HUES64 (cell line): ENCODE measurements at regions not wholly inside any gene's neighbourhood (a gene's known extent, or its start where the extent isn't known, plus 50 kb on each side); places are given as distances from the start of the nearest gene placed in this dataset.
"Not testable (repeated sequence)": the region's sequence is repeated elsewhere in the genome, so short reads cannot be mapped to it uniquely, and the experiment has no call there.

Experiments used
- H3K27ac ChIP-seq: 2 replicates; pipeline ENCODE4 v1.7.0; 2013; ENCODE audit warnings: low read depth, low read length, inconsistent platforms
- H3K27me3 ChIP-seq: 2 replicates; pipeline ENCODE4 v1.6.1; 2013; ENCODE audit warnings: mild to moderate bottlenecking, low read length; ENCODE audit not compliant: insufficient read depth
- H3K36me3 ChIP-seq: 2 replicates; pipeline ENCODE4 v1.6.1; 2013; ENCODE audit warnings: mild to moderate bottlenecking, low read length; ENCODE audit not compliant: insufficient read depth
- H3K4me1 ChIP-seq: 2 replicates; pipeline ENCODE4 v1.6.1; 2013; ENCODE audit warnings: mild to moderate bottlenecking, low read length, moderate library complexity; ENCODE audit not compliant: insufficient read depth
- H3K4me3 ChIP-seq: 2 replicates; pipeline ENCODE4 v1.5.1; 2013; ENCODE audit warnings: mild to moderate bottlenecking, low read length, moderate library complexity
- H3K9ac ChIP-seq: 2 replicates; pipeline ENCODE4 v1.6.1; 2013; ENCODE audit warnings: mild to moderate bottlenecking, low read depth, low read length
- H3K9me3 ChIP-seq: 2 replicates; pipeline ENCODE4 v1.6.1; 2013; ENCODE audit warnings: low read depth, low read length; ENCODE audit not compliant: insufficient read depth
- WGBS: fragments of 150-250, 120-280 bp; methylation state at CpG from one replicate; pipeline ENCODE4 v1.1.7; 2013; ENCODE audit warnings: missing lambda C conversion rate; 5-methylcytosine and 5-hydroxymethylcytosine counted together

- no CpG with 5 or more reads among the region's 1 CpG for WGBS
- Histone ChIP-seq H3K4me1 (no peaks in the 10 kb centered on the region), H3K36me3 (no peaks in the 10 kb centered on the region), H3K9me3 (no peaks in the 10 kb centered on the region), H3K9ac (no peak overlapping the region), H3K4me3 (no peak overlapping the region), H3K27me3 (no peaks in the 10 kb centered on the region), H3K27ac (no peak overlapping the region)
Observed at GRCh38 chr14:28946267-28946666, 179.7 kb downstream of the FOXG1 start.

GRCh38 chr14:28949503-28949902 lies 182.9 kb downstream of the FOXG1 start:
- Histone ChIP-seq H3K36me3 (no peaks in the 10 kb centered on the region), H3K4me1 (no peaks in the 10 kb centered on the region), H3K27ac (no peak overlapping the region), H3K27me3 (no peaks in the 10 kb centered on the region), H3K9me3 (no peaks in the 10 kb centered on the region), H3K9ac (no peak overlapping the region), H3K4me3 (no peak overlapping the region)
- 93% methylated on average over 2 of the region's 2 CpGs for WGBS

GRCh38 chr14:28952161-28952560 lies 185.6 kb downstream of the FOXG1 start:
- no peak overlapping the region for H3K4me3 ChIP-seq
- H3K27ac ChIP-seq, result no peak overlapping the region
- no peaks in the 10 kb centered on the region for H3K36me3 ChIP-seq
- no peaks in the 10 kb centered on the region for H3K4me1 ChIP-seq
- no peaks in the 10 kb centered on the region for H3K27me3 ChIP-seq
- H3K9ac ChIP-seq, result no peak overlapping the region
- H3K9me3 ChIP-seq, result no peaks in the 10 kb centered on the region
- WGBS, result 100% methylated on average over 1 of the region's 1 CpG

GRCh38 chr14:28952666-28953065 lies 186.1 kb downstream of the FOXG1 start:
- Histone ChIP-seq H3K9ac (no peak overlapping the region), H3K9me3 (no peaks in the 10 kb centered on the region), H3K4me1 (no peaks in the 10 kb centered on the region), H3K4me3 (no peak overlapping the region), H3K27me3 (no peaks in the 10 kb centered on the region), H3K36me3 (no peaks in the 10 kb centered on the region), H3K27ac (no peak overlapping the region)

GRCh38 chr14:28953973-28954372 lies 187.4 kb downstream of the FOXG1 start:
- no peak overlapping the region for H3K27ac ChIP-seq
- WGBS, result 96% methylated on average over 1 of the region's 2 CpGs

GRCh38 chr14:28966416-28967233 lies 200.0 kb downstream of the FOXG1 start:
- Histone ChIP-seq H3K4me1 (peaks cover 7% of the 10 kb centered on the region; the same call in 1 of the 2 replicates), H3K27me3 (no peaks in the 10 kb centered on the region), H3K4me3 (no peak overlapping the region), H3K36me3 (no peaks in the 10 kb centered on the region), H3K9me3 (peaks cover 8% of the 10 kb centered on the region; the same call in 1 of the 2 replicates), H3K27ac (no peak overlapping the region), H3K9ac (no peak overlapping the region)
- 92% methylated on average over 2 of the region's 2 CpGs for WGBS

More at GRCh38 chr14:28953973-28954372, 187.4 kb downstream of the FOXG1 start:
- Histone ChIP-seq H3K4me3 (no peak overlapping the region), H3K9me3 (no peaks in the 10 kb centered on the region), H3K27me3 (no peaks in the 10 kb centered on the region), H3K4me1 (no peaks in the 10 kb centered on the region), H3K36me3 (no peaks in the 10 kb centered on the region), H3K9ac (no peak overlapping the region)

GRCh38 chr14:28975084-28975483 lies 208.5 kb downstream of the FOXG1 start:
- Histone ChIP-seq H3K36me3 (no peaks in the 10 kb centered on the region), H3K27ac (no peak overlapping the region), H3K4me3 (no peak overlapping the region), H3K9ac (no peak overlapping the region), H3K27me3 (no peaks in the 10 kb centered on the region), H3K9me3 (no peaks in the 10 kb centered on the region), H3K4me1 (peaks cover 13% of the 10 kb centered on the region)
- WGBS, result 12% methylated on average over 1 of the region's 1 CpG

- H3K27ac ChIP-seq, result no peak overlapping the region
- no peak overlapping the region for H3K4me3 ChIP-seq
- no peaks in the 10 kb centered on the region for H3K27me3 ChIP-seq
- no peaks in the 10 kb centered on the region for H3K36me3 ChIP-seq
- WGBS, result 95% methylated on average over 1 of the region's 2 CpGs
- H3K9me3 ChIP-seq, result no peaks in the 10 kb centered on the region
- no peak overlapping the region for H3K9ac ChIP-seq
- H3K4me1 ChIP-seq, result no peaks in the 10 kb centered on the region
Observed at GRCh38 chr14:28982228-28982627, 215.6 kb downstream of the FOXG1 start.

- H3K36me3 ChIP-seq, result no peaks in the 10 kb centered on the region
- H3K9ac ChIP-seq, result no peak overlapping the region
- no peaks in the 10 kb centered on the region for H3K4me1 ChIP-seq
- no peaks in the 10 kb centered on the region for H3K9me3 ChIP-seq
- 87% methylated on average over 4 of the region's 4 CpGs for WGBS
- no peaks in the 10 kb centered on the region for H3K27me3 ChIP-seq
- no peak overlapping the region for H3K4me3 ChIP-seq
- no peak overlapping the region for H3K27ac ChIP-seq
Observed at GRCh38 chr14:28983279-28983678, 216.7 kb downstream of the FOXG1 start.

GRCh38 chr14:28987516-28987915 lies 220.9 kb downstream of the FOXG1 start:
- H3K4me3 ChIP-seq, result no peak overlapping the region
- H3K9me3 ChIP-seq, result no peaks in the 10 kb centered on the region
- H3K9ac ChIP-seq, result no peak overlapping the region
- H3K27me3 ChIP-seq, result no peaks in the 10 kb centered on the region
- H3K4me1 ChIP-seq, result no peaks in the 10 kb centered on the region
- H3K36me3 ChIP-seq, result no peaks in the 10 kb centered on the region
- H3K27ac ChIP-seq, result no peak overlapping the region

GRCh38 chr14:28997196-28997595 lies 230.6 kb downstream of the FOXG1 start:
- not testable (repeated sequence) for H3K27ac ChIP-seq, H3K9me3 ChIP-seq, H3K4me1 ChIP-seq, H3K36me3 ChIP-seq, H3K4me3 ChIP-seq, H3K9ac ChIP-seq, H3K27me3 ChIP-seq
- 88% methylated on average over 4 of the region's 4 CpGs for WGBS

GRCh38 chr14:28999656-29000055 lies 233.1 kb downstream of the FOXG1 start:
- H3K27me3 ChIP-seq, result no peaks in the 10 kb centered on the region
- H3K27ac ChIP-seq, result no peak overlapping the region
- no peak overlapping the region for H3K9ac ChIP-seq
- no peaks in the 10 kb centered on the region for H3K36me3 ChIP-seq
- no peak overlapping the region for H3K4me3 ChIP-seq
- H3K4me1 ChIP-seq, result no peaks in the 10 kb centered on the region
- WGBS, result no CpG with 5 or more reads among the region's 1 CpG
- no peaks in the 10 kb centered on the region for H3K9me3 ChIP-seq
